WERI-Rb-1 (cell line): ENCODE measurements at regions not wholly inside any gene's neighbourhood (a gene's known extent, or its start where the extent isn't known, plus 50 kb on each side); places are given as distances from the start of the nearest gene placed in this dataset.

Source experiments
- DNase-seq: peaks from one replicate; pipeline ENCODE4 v3.0.0-alpha.2; 2020
- H3K27ac ChIP-seq: fragments of 250-450 bp; sonication (Bioruptor Pico); 2 replicates; pipeline ENCODE4 v1.5.1; 2020; ENCODE audit warnings: mild to moderate bottlenecking, moderate library complexity
- H3K27me3 ChIP-seq: fragments of 250-450 bp; sonication (Bioruptor Pico); 2 replicates; pipeline ENCODE4 v1.5.1; 2021; ENCODE audit warnings: mild to moderate bottlenecking, low read depth, moderate library complexity; ENCODE audit not compliant: insufficient read depth, severe bottlenecking
- H3K36me3 ChIP-seq: fragments of 250-450 bp; sonication (Bioruptor Pico); 2 replicates; pipeline ENCODE4 v1.5.1; 2020; ENCODE audit warnings: mild to moderate bottlenecking, moderate library complexity
- H3K4me3 ChIP-seq: 2 replicates; pipeline ENCODE4 v1.5.1; 2011; ENCODE audit warnings: low read depth, mild to moderate bottlenecking, control low read depth, low read length
- H3K9me3 ChIP-seq: fragments of 250-450 bp; sonication (Bioruptor Pico); 2 replicates; pipeline ENCODE4 v1.5.1; 2021; ENCODE audit warnings: mild to moderate bottlenecking, moderate library complexity; ENCODE audit not compliant: severe bottlenecking
- CTCF ChIP-seq: IDR thresholded peaks from 2 replicates; pipeline ENCODE4 v1.5.1; 2011; ENCODE audit warnings: low read depth, mild to moderate bottlenecking, control low read depth, inconsistent platforms, low read length

- Histone ChIP-seq H3K27ac (no peak overlapping the region), H3K36me3 (no peaks in the 10 kb centered on the region), H3K27me3 (no peaks in the 10 kb centered on the region), H3K9me3 (peaks cover 4% of the 10 kb centered on the region), H3K4me3 (no peak overlapping the region)
- no peak for DNase-seq
- TF ChIP-seq CTCF = no peak
Measured at GRCh38 chr14:94853920-94854319, 84.0 kb upstream of the GSC start.

GRCh38 chr14:94850309-94851211, 80.6 kb upstream of the GSC start:
- no peak overlapping the region for H3K4me3 ChIP-seq
- no peak for TF ChIP-seq CTCF
- DNase-seq = no peak

GRCh38 chr14:94844593-94845152, 74.8 kb upstream of the GSC start:
- TF ChIP-seq CTCF = no peak
- H3K27me3 ChIP-seq = no peaks in the 10 kb centered on the region
- H3K27ac ChIP-seq = no peak overlapping the region
- no peaks in the 10 kb centered on the region for H3K36me3 ChIP-seq
- no peak overlapping the region for H3K4me3 ChIP-seq
- no peaks in the 10 kb centered on the region for H3K9me3 ChIP-seq
- no peak for DNase-seq

More at GRCh38 chr14:94850309-94851211, 80.6 kb upstream of the GSC start:
- H3K27me3 ChIP-seq = no peaks in the 10 kb centered on the region
- H3K36me3 ChIP-seq = no peaks in the 10 kb centered on the region
- H3K9me3 ChIP-seq = peaks cover 4% of the 10 kb centered on the region
- no peak overlapping the region for H3K27ac ChIP-seq

- Histone ChIP-seq H3K4me3 (no peak overlapping the region), H3K36me3 (no peaks in the 10 kb centered on the region), H3K9me3 (peaks cover 2% of the 10 kb centered on the region), H3K27ac (no peak overlapping the region), H3K27me3 (no peaks in the 10 kb centered on the region)
- DNase-seq = no peak
- TF ChIP-seq CTCF = no peak
Measured at GRCh38 chr14:94840467-94840866, 70.6 kb upstream of the GSC start.

GRCh38 chr14:94839348-94839747, 69.4 kb upstream of the GSC start:
- H3K4me3 ChIP-seq = no peak overlapping the region
- no peaks in the 10 kb centered on the region for H3K27me3 ChIP-seq
- peaks cover 2% of the 10 kb centered on the region for H3K9me3 ChIP-seq
- DNase-seq = no peak
- H3K36me3 ChIP-seq = no peaks in the 10 kb centered on the region
- no peak for TF ChIP-seq CTCF
- no peak overlapping the region for H3K27ac ChIP-seq
